ENCODE measurements at regions not wholly inside any gene's neighbourhood (a gene's known extent, or its start where the extent isn't known, plus 50 kb on each side); places are given as distances from the start of the nearest gene placed in this dataset.

DNA sequence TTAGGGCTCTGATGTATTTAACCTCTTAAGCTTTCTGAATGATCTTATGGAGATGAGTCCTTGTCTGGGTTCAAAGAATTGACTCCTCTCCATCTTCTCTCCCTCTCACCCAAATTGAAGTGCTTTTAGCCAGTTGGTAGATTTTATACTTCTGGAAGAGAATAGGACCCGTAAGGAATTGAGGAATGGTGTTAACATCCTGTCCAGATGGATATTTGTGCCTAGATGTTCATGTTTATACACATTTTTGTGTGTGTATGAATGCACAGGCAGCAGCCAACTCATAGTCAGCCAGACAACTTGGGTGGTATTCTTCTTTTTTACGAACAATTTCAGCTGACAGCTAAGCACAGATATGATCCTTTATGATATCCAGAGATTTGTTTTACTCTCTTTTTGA lies 449.6 kb upstream of the RGS6 start:
- TF ChIP-seq POLR2AphosphoS5 (IDR thresholded peaks at IDR 0.05) (no peak), EP300 (IDR thresholded peaks at IDR 0.05) (no peak), POLR2A (IDR thresholded peaks at IDR 0.05) (no peak)
- TF ChIP-seq, protein P1, sequence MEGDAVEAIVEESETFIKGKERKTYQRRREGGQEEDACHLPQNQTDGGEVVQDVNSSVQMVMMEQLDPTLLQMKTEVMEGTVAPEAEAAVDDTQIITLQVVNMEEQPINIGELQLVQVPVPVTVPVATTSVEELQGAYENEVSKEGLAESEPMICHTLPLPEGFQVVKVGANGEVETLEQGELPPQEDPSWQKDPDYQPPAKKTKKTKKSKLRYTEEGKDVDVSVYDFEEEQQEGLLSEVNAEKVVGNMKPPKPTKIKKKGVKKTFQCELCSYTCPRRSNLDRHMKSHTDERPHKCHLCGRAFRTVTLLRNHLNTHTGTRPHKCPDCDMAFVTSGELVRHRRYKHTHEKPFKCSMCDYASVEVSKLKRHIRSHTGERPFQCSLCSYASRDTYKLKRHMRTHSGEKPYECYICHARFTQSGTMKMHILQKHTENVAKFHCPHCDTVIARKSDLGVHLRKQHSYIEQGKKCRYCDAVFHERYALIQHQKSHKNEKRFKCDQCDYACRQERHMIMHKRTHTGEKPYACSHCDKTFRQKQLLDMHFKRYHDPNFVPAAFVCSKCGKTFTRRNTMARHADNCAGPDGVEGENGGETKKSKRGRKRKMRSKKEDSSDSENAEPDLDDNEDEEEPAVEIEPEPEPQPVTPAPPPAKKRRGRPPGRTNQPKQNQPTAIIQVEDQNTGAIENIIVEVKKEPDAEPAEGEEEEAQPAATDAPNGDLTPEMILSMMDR (IDR thresholded peaks at IDR 0.05), result no peak

All from sigmoid colon (tissue), 4 donors.